Duodenal mucosa (tissue), 2 donors: ENCODE measurements at regions not wholly inside any gene's neighbourhood (a gene's known extent, or its start where the extent isn't known, plus 50 kb on each side); places are given as distances from the start of the nearest gene placed in this dataset.

ENCODE experiments used
- H3K27ac ChIP-seq: one replicate; pipeline ENCODE4 v1.7.0; 2013; ENCODE audit warnings: low read depth, low read length
- H3K27me3 ChIP-seq, 2 donors: one replicate each; pipeline ENCODE4 v1.7.0; 2013; ENCODE audit warnings: low read length in 2 of 2, control low read depth in 1 of 2; ENCODE audit not compliant: insufficient read depth in 2 of 2, control insufficient read depth in 1 of 2
- H3K36me3 ChIP-seq, 2 donors: one replicate each; pipeline ENCODE4 v1.7.0; 2013; ENCODE audit warnings: low read length in 2 of 2, control low read depth in 1 of 2; ENCODE audit not compliant: insufficient read depth in 2 of 2, control insufficient read depth in 1 of 2
- H3K4me1 ChIP-seq, 2 donors: one replicate each; pipeline ENCODE4 v1.7.0; 2013; ENCODE audit warnings: low read length in 2 of 2, control low read depth in 1 of 2; ENCODE audit not compliant: insufficient read depth in 2 of 2, control insufficient read depth in 1 of 2
- H3K4me3 ChIP-seq, 2 donors: one replicate each; pipeline ENCODE4 v1.7.0; 2013; ENCODE audit warnings: low read length in 2 of 2, low read depth in 1 of 2
- H3K9ac ChIP-seq, 2 donors: one replicate each; pipeline ENCODE4 v1.7.0; 2013; ENCODE audit warnings: low read length in 2 of 2, low read depth in 1 of 2
- H3K9me3 ChIP-seq, 2 donors: one replicate each; pipeline ENCODE4 v1.7.0; 2013; ENCODE audit warnings: low read length in 2 of 2, control low read depth in 1 of 2; ENCODE audit not compliant: control insufficient read depth in 1 of 2

DNA sequence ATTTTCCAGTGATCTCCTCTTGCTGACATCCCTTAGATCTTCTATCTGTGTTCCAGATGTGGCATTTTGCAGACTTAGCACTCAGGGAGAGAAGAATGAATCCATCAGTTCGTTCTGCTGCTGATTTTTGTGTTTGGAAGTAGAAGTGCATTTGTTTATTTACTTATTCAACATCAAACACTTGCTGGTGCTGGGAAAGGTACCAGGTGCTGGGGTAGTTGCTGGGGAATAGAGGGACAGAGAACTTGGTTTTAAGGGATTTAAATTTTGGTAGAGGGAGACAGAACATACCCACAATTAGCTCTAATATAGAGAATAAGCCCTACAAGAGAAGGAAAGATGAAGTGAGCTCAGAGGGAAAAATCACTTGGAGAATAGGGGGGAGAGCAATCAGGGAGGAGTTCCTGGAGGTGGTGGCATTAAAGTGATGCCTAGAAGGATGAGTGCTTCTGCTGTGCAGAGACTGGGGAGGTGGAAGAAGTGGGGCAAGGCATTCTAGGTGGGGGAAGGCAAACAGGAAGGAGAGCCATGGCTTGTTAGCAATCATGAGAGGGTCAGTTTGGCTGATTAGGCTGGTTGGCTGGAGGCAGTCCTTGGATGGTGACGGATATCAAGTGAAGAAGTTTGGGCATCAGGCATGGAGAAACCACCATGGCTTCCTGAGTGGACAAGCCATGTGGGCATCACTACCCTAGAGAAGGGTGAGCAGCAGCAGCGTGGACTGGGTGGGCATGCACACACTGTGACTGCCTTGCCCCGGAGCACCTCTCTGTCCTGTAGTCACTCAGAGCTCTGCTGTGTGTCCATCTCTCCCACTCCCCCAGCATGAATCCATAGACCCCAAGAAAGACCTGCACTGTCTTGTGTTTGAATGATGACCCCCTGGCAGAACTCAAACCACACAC lies 197.3 kb downstream of the OPA1 start:
- no peaks in the 10 kb centered on the region for H3K36me3 ChIP-seq
- H3K27ac ChIP-seq: no peak overlapping the region
- no peaks in the 10 kb centered on the region for H3K9me3 ChIP-seq
- no peak overlapping the region for H3K4me3 ChIP-seq
- no peak overlapping the region for H3K9ac ChIP-seq
- no peaks in the 10 kb centered on the region for H3K27me3 ChIP-seq
- H3K4me1 ChIP-seq: peaks cover 10 to 22% of the 10 kb centered on the region in 2 donors

GRCh38 chr3:193791041-193792032 lies 198.3 kb downstream of the OPA1 start:
- Histone ChIP-seq H3K27ac (no peak overlapping the region), H3K27me3 (no peaks in the 10 kb centered on the region), H3K4me1 (peaks cover 10 to 22% of the 10 kb centered on the region in 2 donors), H3K9me3 (no peaks in the 10 kb centered on the region), H3K9ac (no peak overlapping the region), H3K36me3 (no peaks in the 10 kb centered on the region), H3K4me3 (no peak overlapping the region)

GRCh38 chr3:193793123-193793522 lies 200.1 kb downstream of the OPA1 start:
- Histone ChIP-seq H3K4me1 (peaks cover 10 to 17% of the 10 kb centered on the region in 2 donors), H3K36me3 (no peaks in the 10 kb centered on the region), H3K27me3 (no peaks in the 10 kb centered on the region), H3K27ac (no peak overlapping the region), H3K9me3 (no peaks in the 10 kb centered on the region), H3K9ac (no peak overlapping the region), H3K4me3 (no peak overlapping the region)

GRCh38 chr3:193794002-193794881 lies 201.2 kb downstream of the OPA1 start:
- Histone ChIP-seq H3K36me3 (no peaks in the 10 kb centered on the region), H3K4me3 (no peak overlapping the region), H3K27ac (no peak overlapping the region), H3K4me1 (peaks cover 3 to 7% of the 10 kb centered on the region in 2 donors), H3K9ac (no peak overlapping the region), H3K9me3 (no peaks in the 10 kb centered on the region), H3K27me3 (no peaks in the 10 kb centered on the region)

GRCh38 chr3:193795062-193795690 lies 202.2 kb downstream of the OPA1 start:
- peaks cover 3 to 7% of the 10 kb centered on the region in 2 donors for H3K4me1 ChIP-seq
- H3K9me3 ChIP-seq: no peaks in the 10 kb centered on the region
- H3K27ac ChIP-seq: no peak overlapping the region
- no peaks in the 10 kb centered on the region for H3K36me3 ChIP-seq
- no peaks in the 10 kb centered on the region for H3K27me3 ChIP-seq
- no peak overlapping the region for H3K4me3 ChIP-seq
- H3K9ac ChIP-seq: no peak overlapping the region

DNA sequence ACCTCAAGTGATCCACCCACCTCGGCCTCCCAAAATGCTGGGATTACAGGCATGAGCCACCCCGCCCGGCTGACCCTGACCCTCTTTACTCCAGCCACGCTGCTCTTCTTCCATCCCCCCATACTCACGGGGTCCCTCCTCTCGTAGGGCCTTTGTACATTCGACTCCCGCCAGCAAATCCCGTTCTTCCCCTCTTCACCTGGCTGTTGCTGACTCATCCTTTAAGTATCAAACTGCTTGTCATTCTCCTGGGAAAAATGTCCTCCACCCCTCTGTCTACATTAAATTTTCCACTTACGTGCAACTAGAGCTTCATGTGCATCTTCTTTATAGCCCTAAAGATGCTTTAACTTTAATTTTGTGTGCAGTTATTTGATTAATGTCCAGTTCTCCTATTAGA lies 203.1 kb downstream of the OPA1 start:
- Histone ChIP-seq H3K27ac (no peak overlapping the region), H3K9ac (no peak overlapping the region), H3K9me3 (no peaks in the 10 kb centered on the region), H3K27me3 (no peaks in the 10 kb centered on the region), H3K4me3 (no peak overlapping the region), H3K36me3 (no peaks in the 10 kb centered on the region), H3K4me1 (peaks cover 3 to 7% of the 10 kb centered on the region in 2 donors)

DNA sequence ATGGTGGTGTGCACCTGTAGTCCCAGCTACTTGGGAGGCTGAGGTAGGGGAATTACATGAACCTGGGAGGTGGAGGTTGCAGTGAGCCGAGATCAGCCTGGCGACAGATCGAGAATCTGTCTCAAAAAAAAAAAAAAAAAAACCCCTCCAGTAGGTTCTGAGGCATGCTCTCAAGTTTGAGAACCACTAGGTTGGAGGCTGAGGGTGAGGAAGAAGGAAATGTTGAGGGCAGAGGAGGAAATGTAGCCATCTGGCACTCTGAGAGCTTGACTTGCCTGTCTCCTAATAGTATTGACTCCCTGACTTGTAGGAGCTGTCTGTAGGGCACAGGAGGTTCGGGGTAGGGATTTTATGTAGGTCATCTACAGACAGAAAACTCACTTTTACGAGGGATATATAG lies 204.6 kb downstream of the OPA1 start:
- no peak overlapping the region for H3K9ac ChIP-seq
- H3K27me3 ChIP-seq: no peaks in the 10 kb centered on the region
- no peak overlapping the region for H3K4me3 ChIP-seq
- no peaks in the 10 kb centered on the region for H3K4me1 ChIP-seq
- H3K36me3 ChIP-seq: no peaks in the 10 kb centered on the region
- H3K27ac ChIP-seq: no peak overlapping the region
- H3K9me3 ChIP-seq: no peaks in the 10 kb centered on the region

DNA sequence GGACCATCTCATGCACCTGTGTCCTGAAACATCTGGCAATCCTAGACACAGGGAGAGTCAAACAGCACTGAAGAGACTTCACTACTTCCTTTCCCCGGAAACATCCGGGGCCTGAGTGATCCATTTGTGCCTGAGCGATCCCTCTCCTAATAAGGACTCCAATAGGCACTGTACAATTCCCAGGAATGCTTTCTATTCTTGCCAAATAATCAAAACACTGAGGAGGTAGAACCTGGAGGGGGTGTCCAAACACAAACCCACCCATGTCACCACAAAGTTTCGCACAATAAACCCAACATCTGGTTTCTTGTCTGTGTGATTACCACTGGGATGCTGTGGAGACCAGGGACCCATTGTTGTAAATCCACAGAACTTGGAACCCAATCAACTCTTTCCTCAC lies 205.0 kb downstream of the OPA1 start:
- Histone ChIP-seq H3K4me1 (no peaks in the 10 kb centered on the region), H3K9ac (no peak overlapping the region)

More for the DNA sequence above, 205.0 kb downstream of the OPA1 start:
- Histone ChIP-seq H3K4me3 (no peak overlapping the region), H3K36me3 (no peaks in the 10 kb centered on the region), H3K27me3 (no peaks in the 10 kb centered on the region), H3K9me3 (no peaks in the 10 kb centered on the region), H3K27ac (no peak overlapping the region)
